HG03354 (cell line): ENCODE measurements at regions not wholly inside any gene's neighbourhood (a gene's known extent, or its start where the extent isn't known, plus 50 kb on each side); places are given as distances from the start of the nearest gene placed in this dataset.
"Not testable (repeated sequence)": the region's sequence is repeated elsewhere in the genome, so short reads cannot be mapped to it uniquely, and the experiment has no call there.

Experiments used
- ATAC-seq: cut with Tn5 transposase; IDR thresholded peaks from one replicate; pipeline ENCODE4 v1.9.1; 2021; ENCODE audit warnings: mild to moderate bottlenecking; ENCODE audit not compliant: unreplicated experiment, poor library complexity, severe bottlenecking

DNA sequence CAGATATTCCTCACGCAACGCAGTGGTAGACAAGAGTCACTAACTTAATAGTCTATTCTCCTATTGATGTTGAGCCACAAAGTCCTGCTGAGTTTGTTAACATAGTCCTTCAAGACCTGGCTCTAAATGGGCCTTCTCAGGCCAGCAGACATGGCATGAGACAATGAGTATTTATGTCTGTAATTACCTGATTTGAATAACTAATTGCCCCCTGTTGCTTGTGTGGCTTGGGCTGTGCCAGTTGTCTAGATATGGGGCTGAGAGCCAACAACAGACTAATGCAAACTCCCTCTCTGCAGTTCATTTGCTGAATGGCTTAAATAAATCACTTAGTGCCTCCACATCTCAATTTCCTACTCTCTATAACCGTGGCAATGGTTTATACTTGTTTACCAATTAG, 65.5 kb upstream of the VWC2 start:
- no peak for ATAC-seq

DNA sequence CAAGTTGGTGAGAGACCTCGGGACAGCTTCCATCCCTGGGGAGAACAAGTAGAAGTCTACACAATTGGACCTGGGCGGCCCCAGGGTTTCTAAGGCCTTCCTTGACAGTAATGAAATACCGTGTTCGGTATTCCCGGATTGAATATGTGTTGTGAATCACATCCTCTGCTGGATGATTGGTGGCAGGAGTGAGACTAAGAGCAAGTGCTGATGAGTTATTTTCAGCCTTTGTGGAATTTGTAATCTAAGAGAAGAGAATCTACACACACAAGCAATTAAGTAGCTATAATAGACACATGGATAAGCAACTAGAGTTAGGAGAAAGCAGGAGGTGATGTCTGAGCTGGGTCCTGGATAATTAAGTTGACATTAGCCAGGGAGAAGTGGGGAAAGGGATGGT, 64.8 kb upstream of the VWC2 start:
- ATAC-seq: no peak

- not testable (repeated sequence) for ATAC-seq
Observed at GRCh38 chr7:49711072-49711723, 62.2 kb upstream of the VWC2 start.

- no peak for ATAC-seq
Observed at GRCh38 chr7:49714182-49714581, 59.3 kb upstream of the VWC2 start.

DNA sequence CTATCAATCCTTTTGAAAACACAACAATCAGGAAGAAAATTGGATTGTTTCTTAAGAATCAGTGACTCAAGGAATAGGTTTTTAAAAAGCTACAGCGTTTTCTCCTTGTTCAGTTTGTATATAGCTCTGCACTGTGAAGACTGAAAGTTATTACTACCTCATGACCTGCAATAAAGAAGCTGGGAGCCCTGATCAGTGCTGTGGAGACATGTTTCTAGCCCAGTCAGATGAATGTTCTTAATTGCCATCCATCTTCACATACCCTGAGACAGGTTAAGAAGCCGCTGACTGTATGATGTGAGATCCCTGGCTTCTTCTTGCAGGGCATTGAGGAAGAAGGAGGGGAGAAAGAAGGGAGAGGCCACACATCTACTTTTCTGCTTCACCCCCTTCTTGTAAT, 58.0 kb upstream of the VWC2 start:
- ATAC-seq: no peak

DNA sequence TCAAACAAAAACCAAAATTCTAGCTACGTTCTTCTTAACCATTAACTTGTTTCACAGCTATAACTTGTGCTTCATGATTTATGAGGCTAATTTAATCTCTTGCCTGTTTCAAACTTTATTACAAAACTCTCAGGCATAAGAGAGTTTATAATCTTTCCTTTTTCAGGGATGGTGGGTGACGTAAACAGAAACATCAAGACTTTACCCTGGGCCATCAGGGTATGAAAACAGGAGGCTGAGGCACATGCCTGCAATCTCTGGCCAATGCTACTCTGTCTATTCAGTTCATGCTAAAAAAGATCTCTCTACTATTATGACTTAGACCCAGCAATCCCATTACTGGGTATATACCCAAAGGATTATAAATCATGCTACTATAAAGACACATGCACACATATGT, 55.9 kb upstream of the VWC2 start:
- ATAC-seq: no peak

- no peak for ATAC-seq
Observed at GRCh38 chr7:49718760-49719159, 54.7 kb upstream of the VWC2 start.

DNA sequence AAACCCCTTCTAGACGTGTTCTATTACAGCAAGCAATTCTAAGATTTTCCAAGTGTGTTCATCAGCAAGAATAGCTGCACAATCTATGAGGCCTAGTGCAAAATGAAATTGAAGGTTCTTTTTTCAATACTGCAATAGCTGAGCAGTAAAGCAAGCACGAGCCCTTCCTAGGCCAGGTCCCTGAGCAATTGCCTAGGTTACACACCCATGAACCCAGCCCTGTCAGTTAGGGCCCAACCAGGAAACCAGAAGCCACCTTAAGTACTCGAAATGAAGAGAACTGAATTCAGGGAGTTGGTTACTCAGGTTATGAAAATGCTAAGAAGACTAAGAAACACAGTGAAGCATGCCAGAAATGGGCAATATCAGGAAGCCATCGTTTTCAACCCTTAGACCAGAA, 52.0 kb upstream of the VWC2 start:
- ATAC-seq: no peak
